Transverse colon (tissue), 4 donors: ENCODE measurements at regions not wholly inside any gene's neighbourhood (a gene's known extent, or its start where the extent isn't known, plus 50 kb on each side); places are given as distances from the start of the nearest gene placed in this dataset.

Source experiments
- DNase-seq: peaks from one replicate; pipeline ENCODE4 v3.0.0-alpha.2; 2019
- H3K27ac ChIP-seq, 4 donors: fragments of 200-600 bp; sonication (generic); 2 replicates each; pipeline ENCODE4 v1.5.1; 2016 to 2018; ENCODE audit warnings: inconsistent platforms in 4 of 4
- H3K27me3 ChIP-seq: fragments of 200-600 bp; sonication (generic); 2 replicates; pipeline ENCODE4 v1.5.1; 2017; ENCODE audit warnings: inconsistent platforms
- H3K36me3 ChIP-seq, 4 donors: fragments of 200-600 bp; sonication (generic); 2 replicates each; pipeline ENCODE4 v1.5.1; 2017 to 2019; ENCODE audit warnings: inconsistent platforms in 4 of 4
- H3K4me1 ChIP-seq, 4 donors: fragments of 200-600 bp; sonication (generic); 2 replicates each; pipeline ENCODE4 v1.5.1; 2017 to 2020; ENCODE audit warnings: inconsistent platforms in 4 of 4
- H3K4me3 ChIP-seq, 4 donors: fragments of 200-600 bp; sonication (generic); 1 replicate in 1 of 4; 2 replicates in 3 of 4; pipeline versions ENCODE4 v1.5.1 to v1.6.1; 2017 to 2019; ENCODE audit warnings: inconsistent platforms in 4 of 4
- H3K9me3 ChIP-seq, 2 donors: fragments of 200-600 bp; sonication (generic); 2 replicates each; pipeline ENCODE4 v1.5.1; 2017 to 2019; ENCODE audit warnings: inconsistent platforms in 2 of 2
- CTCF ChIP-seq, 5 experiments: fragments of 200-600 bp in 3 of 5; fragments of 450-650 bp in 2 of 5; sonication (generic) in 3 of 5; IDR thresholded peaks; 1 replicate in 2 of 5; 2 replicates in 3 of 5; pipeline ENCODE4 v1.5.1; 2016 to 2017; ENCODE audit warnings: antibody characterized with exemption in 5 of 5, inconsistent platforms in 3 of 5, mild to moderate bottlenecking in 2 of 5, moderate library complexity in 1 of 5
- EP300 ChIP-seq: sonication (generic); formaldehyde crosslinking; IDR thresholded peaks from one replicate; pipeline ENCODE4 v1.6.1; 2017; ENCODE audit warnings: antibody characterized with exemption, low read depth
- POLR2A ChIP-seq: fragments of 450-650 bp; IDR thresholded peaks from one replicate; pipeline ENCODE4 v1.6.1; 2016; ENCODE audit warnings: antibody characterized with exemption, mild to moderate bottlenecking, moderate library complexity
- POLR2AphosphoS5 ChIP-seq, 3 donors: sonication (generic); formaldehyde crosslinking; IDR thresholded peaks; one replicate each; pipeline ENCODE4 v1.6.1; 2016; ENCODE audit warnings: antibody characterized with exemption in 3 of 3
- WGBS, 2 donors: methylation state at CpG; one replicate each; pipeline ENCODE4 v1.1.5; 2018; ENCODE audit warnings: low coverage in 1 of 2; 5-methylcytosine and 5-hydroxymethylcytosine counted together
- in situ Hi-C, 4 donors: fragments of 200-750 bp; cut with MboI; loops; one replicate each; pipeline versions ENCODE4 v1.15.0 to v1.15.1; 2017; ENCODE audit warnings: low sequenced_read_pairs in 3 of 4, low pct_ligation_motif_present in 1 of 4, low pct_unique_long_range_greater_than_20kb in 1 of 4
- intact Hi-C: fragments of 100-400 bp; cut with DNase I; formaldehyde crosslinking; loops from one replicate; pipeline ENCODE4 v1.15.1; 2023; ENCODE audit warnings: low total_unique reads

GRCh38 chr18:66993492-66993891 lies 389.6 kb upstream of the CDH19 start:
- DNase-seq = no peak
- no peaks in the 10 kb centered on the region for H3K36me3 ChIP-seq
- in situ Hi-C loops (no loop called here), intact Hi-C loops (no loop called here)
- H3K9me3 ChIP-seq = no peaks in the 10 kb centered on the region
- H3K27me3 ChIP-seq = no peaks in the 10 kb centered on the region
- TF ChIP-seq POLR2A (no peak), CTCF (IDR thresholded peaks at IDR 0.05) (no peak), POLR2AphosphoS5 (IDR thresholded peaks at IDR 0.05) (no peak), EP300 (no peak)
- H3K4me1 ChIP-seq = no peaks in the 10 kb centered on the region
- no peak overlapping the region for H3K4me3 ChIP-seq
- no peak overlapping the region for H3K27ac ChIP-seq

- WGBS, 2 donors = 93 to 94% methylated on average over 3 to 6 of the region's 6 CpGs
- no peak overlapping the region for H3K4me3 ChIP-seq
- H3K36me3 ChIP-seq = no peaks in the 10 kb centered on the region
- in situ Hi-C loops (no loop called here), intact Hi-C loops (no loop called here)
- TF ChIP-seq CTCF (IDR thresholded peaks at IDR 0.05) = no peak
- no peak for TF ChIP-seq EP300
- no peak for TF ChIP-seq POLR2AphosphoS5 (IDR thresholded peaks at IDR 0.05)
- no peak for TF ChIP-seq POLR2A
- H3K9me3 ChIP-seq = no peaks in the 10 kb centered on the region
- H3K4me1 ChIP-seq = no peaks in the 10 kb centered on the region
- no peaks in the 10 kb centered on the region for H3K27me3 ChIP-seq
- no peak overlapping the region for H3K27ac ChIP-seq
- no peak for DNase-seq
These were observed 387.0 kb upstream of the CDH19 start for GRCh38 chr18:66990909-66991308.

- Histone ChIP-seq H3K9me3 (no peaks in the 10 kb centered on the region), H3K4me3 (no peak overlapping the region), H3K36me3 (no peaks in the 10 kb centered on the region), H3K27me3 (no peaks in the 10 kb centered on the region), H3K4me1 (no peaks in the 10 kb centered on the region), H3K27ac (no peak overlapping the region)
- intact Hi-C loops = no loop called here
- in situ Hi-C loops = no loop called here
- DNase-seq = no peak
- no peak for TF ChIP-seq EP300
- no peak for TF ChIP-seq POLR2AphosphoS5 (IDR thresholded peaks at IDR 0.05)
- TF ChIP-seq CTCF (IDR thresholded peaks at IDR 0.05) = no peak
- no peak for TF ChIP-seq POLR2A
These were observed 375.1 kb upstream of the CDH19 start for GRCh38 chr18:66979009-66979408.

GRCh38 chr18:66972681-66973080 lies 368.8 kb upstream of the CDH19 start:
- no peaks in the 10 kb centered on the region for H3K4me1 ChIP-seq
- H3K4me3 ChIP-seq = no peak overlapping the region
- in situ Hi-C loops = no loop called here
- H3K27ac ChIP-seq = no peak overlapping the region
- no peaks in the 10 kb centered on the region for H3K27me3 ChIP-seq
- 43% methylated on average over 1 of the region's 1 CpG for WGBS, 2 donors
- H3K9me3 ChIP-seq = no peaks in the 10 kb centered on the region
- intact Hi-C loops = no loop called here
- H3K36me3 ChIP-seq = no peaks in the 10 kb centered on the region
- DNase-seq = no peak
- TF ChIP-seq POLR2AphosphoS5 (IDR thresholded peaks at IDR 0.05) (no peak), POLR2A (no peak), EP300 (no peak), CTCF (IDR thresholded peaks at IDR 0.05) (no peak)
